Activated T-helper 2 cell treated with anti-CD3 and anti-CD28 coated beads, Interferon-gamma antibody, Interleukin-2, Interleukin-4, amounts not matched to agents 10 μg/mL and 5 μg/mL and 100 μg/mL, durations not matched to agents 14 hours and 24 hours and 36 hours (primary cell): ENCODE measurements at regions not wholly inside any gene's neighbourhood (a gene's known extent, or its start where the extent isn't known, plus 50 kb on each side); places are given as distances from the start of the nearest gene placed in this dataset.
A peak's percentile ranks its signal among the peaks of the same experiment; 100 is the strongest.

Experiments
- DNase-seq: peaks from one replicate; pipeline ENCODE4 v3.0.0; 2021; ENCODE audit warnings: low spot score
- H3K27ac Mint-ChIP-seq: one replicate; pipeline ENCODE4 v1.8.0; 2021; ENCODE audit warnings: mixed read lengths
- H3K27me3 Mint-ChIP-seq: one replicate; pipeline ENCODE4 v1.8.0; 2021; ENCODE audit warnings: low read depth, mixed read lengths
- H3K36me3 Mint-ChIP-seq: one replicate; pipeline ENCODE4 v1.8.0; 2021; ENCODE audit warnings: low read depth, mixed read lengths
- H3K4me1 Mint-ChIP-seq: one replicate; pipeline ENCODE4 v1.8.0; 2021; ENCODE audit warnings: low read depth, mixed read lengths
- H3K4me3 Mint-ChIP-seq: one replicate; pipeline ENCODE4 v1.8.0; 2021; ENCODE audit warnings: low read depth, mild to moderate bottlenecking, moderate library complexity, mixed read lengths
- H3K9me3 Mint-ChIP-seq: one replicate; pipeline ENCODE4 v1.8.0; 2021; ENCODE audit warnings: mixed read lengths
- intact Hi-C: fragments of 100-400 bp; cut with micrococcal nuclease; formaldehyde crosslinking; loops from one replicate; pipeline ENCODE4 v1.15.1; 2023

DNA sequence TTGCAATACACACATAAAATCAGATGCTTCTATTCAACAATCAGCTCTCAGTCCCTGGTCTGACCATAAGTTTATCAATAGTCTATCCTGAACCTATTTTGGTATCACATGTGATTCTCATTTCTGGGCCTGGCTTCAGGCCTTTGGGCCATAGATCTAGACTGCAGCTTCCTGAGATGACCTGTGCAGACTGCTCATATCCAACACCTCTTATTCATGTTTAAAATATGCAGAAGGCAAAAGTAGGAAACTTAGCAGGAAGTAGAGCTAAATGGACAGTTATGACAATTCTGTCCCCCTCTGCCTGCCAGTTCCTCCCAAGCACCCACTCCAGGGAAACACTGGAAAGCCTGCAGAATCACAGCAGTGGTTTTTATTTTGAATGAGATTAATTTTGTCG, 53.3 kb downstream of the C7orf25 start:
- H3K27ac Mint-ChIP-seq: no peak overlapping the region
- H3K4me1 Mint-ChIP-seq: peaks cover 6% of the 10 kb centered on the region
- no peak overlapping the region for H3K4me3 Mint-ChIP-seq
- H3K27me3 Mint-ChIP-seq: peaks cover 47% of the 10 kb centered on the region
- intact Hi-C loops: no loop called here
- no peak for DNase-seq
- no peaks in the 10 kb centered on the region for H3K36me3 Mint-ChIP-seq
- H3K9me3 Mint-ChIP-seq: peaks cover 12% of the 10 kb centered on the region

DNA sequence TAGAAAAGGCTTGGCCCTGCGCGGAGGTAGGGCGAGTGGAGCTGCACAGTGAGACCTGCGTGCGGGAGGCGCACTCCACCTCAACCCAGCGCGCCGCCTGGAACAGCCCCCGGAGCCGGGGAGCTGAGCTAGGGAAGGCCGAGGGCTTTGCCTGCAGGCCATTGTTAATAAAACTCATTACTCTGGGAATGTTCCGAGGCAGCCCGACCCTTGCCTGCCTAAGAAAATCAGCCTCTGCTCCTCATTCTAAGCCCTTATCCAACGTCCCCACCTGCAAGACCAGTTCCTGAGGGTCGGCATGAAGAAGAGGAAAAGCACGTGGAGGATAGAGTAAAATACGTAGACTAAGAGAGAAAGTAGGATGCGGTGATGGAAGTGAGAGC, 55.3 kb downstream of the C7orf25 start:
- Mint-ChIP-seq H3K4me1 (peaks cover 6% of the 10 kb centered on the region), H3K36me3 (no peaks in the 10 kb centered on the region), H3K4me3 (peak overlapping the region; percentile 69), H3K27me3 (peaks cover 49% of the 10 kb centered on the region), H3K9me3 (no peaks in the 10 kb centered on the region), H3K27ac (no peak overlapping the region)
- DNase-seq: no peak
- intact Hi-C loops: no loop called here

- Mint-ChIP-seq H3K4me3 (no peak overlapping the region), H3K27me3 (peaks cover 50% of the 10 kb centered on the region), H3K27ac (no peak overlapping the region), H3K9me3 (no peaks in the 10 kb centered on the region), H3K36me3 (no peaks in the 10 kb centered on the region), H3K4me1 (peaks cover 6% of the 10 kb centered on the region)
- intact Hi-C loops: no loop called here
- DNase-seq: no peak
These were observed 57.2 kb downstream of the C7orf25 start for GRCh38 chr7:42854571-42855118.

DNA sequence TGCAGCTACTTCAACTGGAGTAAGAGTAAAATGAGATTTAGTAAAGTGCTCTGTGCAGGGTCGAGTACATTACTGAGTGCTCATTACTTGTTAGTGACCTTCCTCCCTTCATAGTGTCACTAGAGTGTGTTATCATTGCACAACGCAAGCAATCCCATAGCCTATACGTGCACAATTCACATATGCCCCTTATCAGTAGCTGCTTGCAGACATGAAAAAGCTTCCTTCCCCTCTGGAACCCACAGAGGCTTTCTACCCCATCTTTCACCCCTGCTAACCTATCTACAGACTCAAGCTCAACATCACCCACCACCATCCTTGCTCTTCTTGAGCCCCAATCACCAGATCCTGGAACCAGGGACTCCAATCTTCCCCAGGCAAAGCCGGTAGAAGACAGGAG, 59.3 kb downstream of the C7orf25 start:
- no peaks in the 10 kb centered on the region for H3K9me3 Mint-ChIP-seq
- no peaks in the 10 kb centered on the region for H3K36me3 Mint-ChIP-seq
- H3K4me1 Mint-ChIP-seq: peaks cover 6% of the 10 kb centered on the region
- no peak overlapping the region for H3K4me3 Mint-ChIP-seq
- intact Hi-C loops: no loop called here
- H3K27ac Mint-ChIP-seq: no peak overlapping the region
- H3K27me3 Mint-ChIP-seq: peaks cover 49% of the 10 kb centered on the region
- no peak for DNase-seq

DNA sequence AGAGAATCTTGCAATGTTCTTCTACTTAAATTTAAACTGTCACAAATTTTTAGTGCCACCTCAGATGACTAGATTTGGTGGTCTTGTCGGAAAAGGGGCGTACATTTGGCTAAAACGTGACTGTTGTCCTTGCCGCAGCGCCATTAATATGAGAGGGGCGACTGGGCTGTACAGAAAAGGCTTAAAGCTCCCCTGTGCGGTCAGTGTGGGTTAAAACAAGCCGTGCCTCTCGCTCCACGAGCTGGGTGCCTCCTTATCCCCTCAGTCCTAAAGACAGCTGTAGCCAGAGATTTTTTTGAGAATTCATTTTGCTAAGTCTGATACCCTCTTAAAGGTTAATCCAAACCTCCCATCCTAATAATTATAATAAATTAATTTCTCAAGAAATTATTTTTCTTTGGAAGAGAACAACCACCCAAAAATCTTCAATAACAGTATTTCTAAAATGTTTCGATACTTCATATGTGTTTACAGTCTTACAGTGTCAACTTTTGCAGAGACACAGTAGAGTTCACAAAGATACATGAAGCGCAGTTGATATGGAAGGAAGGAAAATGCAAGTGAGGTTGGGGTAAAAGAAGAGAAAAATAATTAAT, 68.6 kb downstream of the C7orf25 start:
- H3K4me3 Mint-ChIP-seq: no peak overlapping the region
- H3K27ac Mint-ChIP-seq: no peak overlapping the region
- H3K27me3 Mint-ChIP-seq: peaks cover 34% of the 10 kb centered on the region
- H3K4me1 Mint-ChIP-seq: no peaks in the 10 kb centered on the region
- H3K9me3 Mint-ChIP-seq: no peaks in the 10 kb centered on the region
- no peaks in the 10 kb centered on the region for H3K36me3 Mint-ChIP-seq
- intact Hi-C loops: no loop called here
- no peak for DNase-seq

- DNase-seq: no peak
- H3K27me3 Mint-ChIP-seq: peaks cover 5% of the 10 kb centered on the region
- no peak overlapping the region for H3K4me3 Mint-ChIP-seq
- H3K4me1 Mint-ChIP-seq: no peaks in the 10 kb centered on the region
- no peaks in the 10 kb centered on the region for H3K9me3 Mint-ChIP-seq
- intact Hi-C loops: no loop called here
- no peaks in the 10 kb centered on the region for H3K36me3 Mint-ChIP-seq
- no peak overlapping the region for H3K27ac Mint-ChIP-seq
These were observed 77.2 kb downstream of the C7orf25 start for GRCh38 chr7:42834676-42835075.

- no peaks in the 10 kb centered on the region for H3K4me1 Mint-ChIP-seq
- H3K36me3 Mint-ChIP-seq: no peaks in the 10 kb centered on the region
- no peak overlapping the region for H3K4me3 Mint-ChIP-seq
- no peak for DNase-seq
- no peaks in the 10 kb centered on the region for H3K9me3 Mint-ChIP-seq
- intact Hi-C loops: no loop called here
- no peak overlapping the region for H3K27ac Mint-ChIP-seq
- H3K27me3 Mint-ChIP-seq: peaks cover 5% of the 10 kb centered on the region
These were observed 78.5 kb downstream of the C7orf25 start for GRCh38 chr7:42833411-42833810.

GRCh38 chr7:42832667-42833066, 79.2 kb downstream of the C7orf25 start:
- H3K27ac Mint-ChIP-seq: no peak overlapping the region
- H3K4me1 Mint-ChIP-seq: no peaks in the 10 kb centered on the region
- no peaks in the 10 kb centered on the region for H3K36me3 Mint-ChIP-seq
- no peak overlapping the region for H3K4me3 Mint-ChIP-seq
- H3K27me3 Mint-ChIP-seq: peaks cover 4% of the 10 kb centered on the region
- intact Hi-C loops: no loop called here
- H3K9me3 Mint-ChIP-seq: no peaks in the 10 kb centered on the region
- no peak for DNase-seq

GRCh38 chr7:42831718-42832522, 80.0 kb downstream of the C7orf25 start:
- Mint-ChIP-seq H3K4me1 (no peaks in the 10 kb centered on the region), H3K36me3 (no peaks in the 10 kb centered on the region), H3K4me3 (no peak overlapping the region), H3K27ac (no peak overlapping the region), H3K27me3 (peaks cover 2% of the 10 kb centered on the region), H3K9me3 (no peaks in the 10 kb centered on the region)
- intact Hi-C loops: no loop called here
- DNase-seq: no peak

GRCh38 chr7:42831006-42831717, 80.7 kb downstream of the C7orf25 start:
- Mint-ChIP-seq H3K9me3 (no peaks in the 10 kb centered on the region), H3K36me3 (no peaks in the 10 kb centered on the region), H3K4me3 (no peak overlapping the region), H3K27me3 (peaks cover 2% of the 10 kb centered on the region), H3K27ac (no peak overlapping the region), H3K4me1 (no peaks in the 10 kb centered on the region)
- intact Hi-C loops: no loop called here
- no peak for DNase-seq

GRCh38 chr7:42812779-42813178, 99.1 kb downstream of the C7orf25 start:
- no peak for DNase-seq
- Mint-ChIP-seq H3K27me3 (no peaks in the 10 kb centered on the region), H3K9me3 (no peaks in the 10 kb centered on the region), H3K4me3 (no peak overlapping the region), H3K4me1 (no peaks in the 10 kb centered on the region), H3K27ac (no peak overlapping the region), H3K36me3 (no peaks in the 10 kb centered on the region)
- intact Hi-C loops: no loop called here

- Mint-ChIP-seq H3K27ac (no peak overlapping the region), H3K36me3 (no peaks in the 10 kb centered on the region), H3K9me3 (no peaks in the 10 kb centered on the region), H3K4me1 (no peaks in the 10 kb centered on the region), H3K4me3 (no peak overlapping the region), H3K27me3 (no peaks in the 10 kb centered on the region)
- intact Hi-C loops: no loop called here
- DNase-seq: no peak
These were observed 106.3 kb downstream of the C7orf25 start for GRCh38 chr7:42805601-42806000.

GRCh38 chr7:42794673-42795072, 117.2 kb downstream of the C7orf25 start:
- H3K36me3 Mint-ChIP-seq: no peaks in the 10 kb centered on the region
- intact Hi-C loops: no loop called here
- H3K27ac Mint-ChIP-seq: no peak overlapping the region
- no peak for DNase-seq
- H3K4me3 Mint-ChIP-seq: no peak overlapping the region
- no peaks in the 10 kb centered on the region for H3K27me3 Mint-ChIP-seq
- H3K9me3 Mint-ChIP-seq: no peaks in the 10 kb centered on the region
- H3K4me1 Mint-ChIP-seq: no peaks in the 10 kb centered on the region
